ENCODE measurements at regions not wholly inside any gene's neighbourhood (a gene's known extent, or its start where the extent isn't known, plus 50 kb on each side); places are given as distances from the start of the nearest gene placed in this dataset.

DNA sequence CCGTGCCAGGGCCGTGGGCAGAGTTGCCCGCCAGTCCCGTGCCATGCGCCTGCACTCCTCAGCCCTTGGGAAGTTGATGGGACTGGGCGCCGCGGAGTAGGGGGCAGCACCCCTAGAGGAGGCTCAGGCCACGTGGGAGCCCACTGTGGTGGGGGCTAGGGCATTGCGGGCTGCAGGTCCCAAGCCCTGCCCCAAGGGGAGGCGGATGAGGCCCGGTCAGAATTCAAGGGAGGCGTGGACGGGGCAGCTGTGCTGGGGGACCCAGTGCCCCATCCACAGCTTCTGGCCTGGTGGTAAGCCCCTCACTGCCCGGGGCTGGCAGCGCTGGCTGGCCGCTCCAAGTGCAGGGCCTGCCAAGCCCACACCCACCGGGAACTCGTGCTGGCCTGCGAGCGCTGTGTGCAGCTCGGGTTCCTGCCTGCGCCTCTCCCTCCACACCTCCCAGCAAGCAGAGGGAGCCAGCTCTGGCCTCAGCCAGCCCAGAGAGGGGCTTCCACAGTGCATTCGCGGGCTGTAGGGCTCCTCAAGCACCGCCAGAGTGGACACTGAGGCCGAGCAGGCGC is 317.8 kb downstream of the HAO1 start:
- Histone ChIP-seq H3K4me1 (ENCODE audit: low read depth) (no peaks in the 10 kb centered on the region), H3K36me3 (ENCODE audit: low read depth) (no peaks in the 10 kb centered on the region), H3K9me3 (peaks cover 12% of the 10 kb centered on the region), H3K4me3 (no peak overlapping the region)
- TF ChIP-seq, protein P1, sequence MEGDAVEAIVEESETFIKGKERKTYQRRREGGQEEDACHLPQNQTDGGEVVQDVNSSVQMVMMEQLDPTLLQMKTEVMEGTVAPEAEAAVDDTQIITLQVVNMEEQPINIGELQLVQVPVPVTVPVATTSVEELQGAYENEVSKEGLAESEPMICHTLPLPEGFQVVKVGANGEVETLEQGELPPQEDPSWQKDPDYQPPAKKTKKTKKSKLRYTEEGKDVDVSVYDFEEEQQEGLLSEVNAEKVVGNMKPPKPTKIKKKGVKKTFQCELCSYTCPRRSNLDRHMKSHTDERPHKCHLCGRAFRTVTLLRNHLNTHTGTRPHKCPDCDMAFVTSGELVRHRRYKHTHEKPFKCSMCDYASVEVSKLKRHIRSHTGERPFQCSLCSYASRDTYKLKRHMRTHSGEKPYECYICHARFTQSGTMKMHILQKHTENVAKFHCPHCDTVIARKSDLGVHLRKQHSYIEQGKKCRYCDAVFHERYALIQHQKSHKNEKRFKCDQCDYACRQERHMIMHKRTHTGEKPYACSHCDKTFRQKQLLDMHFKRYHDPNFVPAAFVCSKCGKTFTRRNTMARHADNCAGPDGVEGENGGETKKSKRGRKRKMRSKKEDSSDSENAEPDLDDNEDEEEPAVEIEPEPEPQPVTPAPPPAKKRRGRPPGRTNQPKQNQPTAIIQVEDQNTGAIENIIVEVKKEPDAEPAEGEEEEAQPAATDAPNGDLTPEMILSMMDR (IDR thresholded peaks at IDR 0.05): no peak
- ATAC-seq: no peak
- no peak for DNase-seq
- intact Hi-C loops (cut with DNase I, micrococcal nuclease): no loop called here

GRCh38 chr20:7624886-7625285 is 315.4 kb downstream of the HAO1 start:
- DNase-seq (no peak), ATAC-seq (no peak)
- intact Hi-C loops (cut with DNase I, micrococcal nuclease): no loop called here
- TF ChIP-seq, protein P1 (IDR thresholded peaks at IDR 0.05): no peak
- no peak overlapping the region for H3K4me3 ChIP-seq
- peaks cover 12% of the 10 kb centered on the region for H3K9me3 ChIP-seq
- no peaks in the 10 kb centered on the region for H3K4me1 ChIP-seq (ENCODE audit: low read depth)
- H3K36me3 ChIP-seq (ENCODE audit: low read depth): no peaks in the 10 kb centered on the region

GRCh38 chr20:7627734-7628663 is 312.3 kb downstream of the HAO1 start:
- intact Hi-C loops (cut with DNase I, micrococcal nuclease): no loop called here
- ATAC-seq (no peak), DNase-seq (no peak)
- Histone ChIP-seq H3K4me1 (ENCODE audit: low read depth) (no peaks in the 10 kb centered on the region), H3K9me3 (no peaks in the 10 kb centered on the region), H3K4me3 (no peak overlapping the region), H3K36me3 (ENCODE audit: low read depth) (no peaks in the 10 kb centered on the region)
- TF ChIP-seq, protein P1 (IDR thresholded peaks at IDR 0.05): no peak

DNA sequence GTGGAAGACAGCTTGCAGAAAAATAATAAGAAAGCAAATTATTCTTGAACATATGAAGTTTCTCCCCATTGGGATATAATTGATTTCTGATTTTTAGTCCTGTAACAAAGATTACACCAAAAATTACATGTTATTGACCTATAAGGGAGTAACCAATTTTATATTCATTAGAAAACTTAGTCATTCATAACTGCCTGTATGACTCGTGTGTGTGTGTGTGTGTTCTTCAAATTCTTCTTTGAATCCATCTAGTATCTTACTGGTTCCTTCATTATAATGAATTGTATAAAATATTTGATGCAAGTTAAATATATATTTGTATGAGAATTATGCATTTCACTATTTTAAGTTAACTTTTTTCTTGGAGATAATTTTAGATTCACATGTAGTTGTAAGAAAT is 310.4 kb downstream of the HAO1 start:
- ATAC-seq (no peak), DNase-seq (no peak)
- Histone ChIP-seq H3K4me1 (ENCODE audit: low read depth) (no peaks in the 10 kb centered on the region), H3K9me3 (no peaks in the 10 kb centered on the region), H3K36me3 (ENCODE audit: low read depth) (no peaks in the 10 kb centered on the region), H3K4me3 (no peak overlapping the region)
- TF ChIP-seq, protein P1 (IDR thresholded peaks at IDR 0.05): no peak
- intact Hi-C loops (cut with DNase I, micrococcal nuclease): no loop called here

DNA sequence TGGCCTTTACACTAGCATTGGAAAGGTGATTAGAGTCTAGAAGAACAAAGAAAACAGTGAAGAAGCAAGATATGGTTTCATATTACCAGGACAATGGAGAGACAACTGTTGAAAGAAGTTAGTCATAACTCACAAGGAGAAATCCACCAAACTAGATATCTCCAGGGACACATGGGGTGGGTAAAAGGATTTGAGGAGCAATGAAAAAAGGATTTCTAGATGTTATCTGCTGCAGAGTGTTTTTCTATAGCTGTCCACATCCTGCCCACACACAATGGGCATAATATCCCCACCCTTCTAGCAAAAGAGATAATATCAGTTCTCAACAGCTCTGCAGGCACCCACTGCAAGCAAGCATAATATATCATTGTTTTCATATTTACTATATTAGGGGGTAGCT is 303.1 kb downstream of the HAO1 start:
- H3K4me1 ChIP-seq (ENCODE audit: low read depth): no peaks in the 10 kb centered on the region
- no peak for ATAC-seq
- no peaks in the 10 kb centered on the region for H3K9me3 ChIP-seq
- no peak for DNase-seq
- H3K36me3 ChIP-seq (ENCODE audit: low read depth): no peaks in the 10 kb centered on the region
- TF ChIP-seq, protein P1 (IDR thresholded peaks at IDR 0.05): no peak
- no peak overlapping the region for H3K4me3 ChIP-seq
- intact Hi-C loops (cut with DNase I, micrococcal nuclease): no loop called here
